ENCODE measurements at regions not wholly inside any gene's neighbourhood (a gene's known extent, or its start where the extent isn't known, plus 50 kb on each side); places are given as distances from the start of the nearest gene placed in this dataset.

DNA sequence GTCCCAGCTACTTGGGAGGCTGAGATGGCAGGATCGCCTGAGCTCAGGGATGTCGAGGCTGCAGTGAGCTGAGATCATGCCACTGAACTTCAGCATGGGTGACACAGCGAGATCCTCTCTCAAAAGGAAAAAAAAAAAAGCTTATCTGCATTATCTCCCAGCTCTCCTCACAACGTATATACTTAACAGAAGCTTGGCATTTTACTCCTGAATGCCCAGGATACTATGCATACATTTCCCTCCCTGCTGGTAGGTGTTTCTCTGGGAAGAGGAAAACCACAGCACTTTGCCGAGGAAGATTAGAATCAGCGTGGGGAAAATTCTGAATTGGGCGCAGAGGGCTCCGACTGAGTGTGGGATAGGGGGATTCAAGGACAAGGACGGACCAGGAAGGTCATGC is 800.6 kb downstream of the DHX35 start:
- no peak for TF ChIP-seq EP300 (IDR thresholded peaks at IDR 0.05)
- TF ChIP-seq, protein P1, sequence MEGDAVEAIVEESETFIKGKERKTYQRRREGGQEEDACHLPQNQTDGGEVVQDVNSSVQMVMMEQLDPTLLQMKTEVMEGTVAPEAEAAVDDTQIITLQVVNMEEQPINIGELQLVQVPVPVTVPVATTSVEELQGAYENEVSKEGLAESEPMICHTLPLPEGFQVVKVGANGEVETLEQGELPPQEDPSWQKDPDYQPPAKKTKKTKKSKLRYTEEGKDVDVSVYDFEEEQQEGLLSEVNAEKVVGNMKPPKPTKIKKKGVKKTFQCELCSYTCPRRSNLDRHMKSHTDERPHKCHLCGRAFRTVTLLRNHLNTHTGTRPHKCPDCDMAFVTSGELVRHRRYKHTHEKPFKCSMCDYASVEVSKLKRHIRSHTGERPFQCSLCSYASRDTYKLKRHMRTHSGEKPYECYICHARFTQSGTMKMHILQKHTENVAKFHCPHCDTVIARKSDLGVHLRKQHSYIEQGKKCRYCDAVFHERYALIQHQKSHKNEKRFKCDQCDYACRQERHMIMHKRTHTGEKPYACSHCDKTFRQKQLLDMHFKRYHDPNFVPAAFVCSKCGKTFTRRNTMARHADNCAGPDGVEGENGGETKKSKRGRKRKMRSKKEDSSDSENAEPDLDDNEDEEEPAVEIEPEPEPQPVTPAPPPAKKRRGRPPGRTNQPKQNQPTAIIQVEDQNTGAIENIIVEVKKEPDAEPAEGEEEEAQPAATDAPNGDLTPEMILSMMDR (IDR thresholded peaks at IDR 0.05) = no peak
- TF ChIP-seq POLR2AphosphoS5 (IDR thresholded peaks at IDR 0.05) = no peak
- TF ChIP-seq POLR2A (IDR thresholded peaks at IDR 0.05) = no peak
- H3K27me3 ChIP-seq = no peaks in the 10 kb centered on the region
- 83% methylated on average over 9 of the region's 9 CpGs for WGBS

DNA sequence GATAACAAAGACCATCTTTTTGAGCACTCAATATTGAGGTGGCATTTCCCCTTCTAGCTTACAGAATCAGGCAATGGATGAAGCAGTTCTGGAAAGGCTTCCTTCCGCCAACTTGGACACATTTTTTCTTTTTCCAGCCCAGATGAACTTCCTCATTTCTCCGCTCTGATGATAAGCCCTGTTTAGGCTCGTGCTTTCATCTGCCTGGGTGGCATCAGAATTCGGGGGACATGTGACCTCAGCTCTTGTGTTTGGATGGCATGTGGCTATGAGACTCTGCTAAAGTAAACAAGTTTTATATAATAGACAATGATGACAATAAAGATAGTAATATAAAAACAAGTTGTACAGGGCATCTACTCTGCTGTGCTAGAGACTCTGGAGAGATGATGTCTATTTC is 796.7 kb downstream of the DHX35 start:
- WGBS = 58% methylated on average over 4 of the region's 4 CpGs
- H3K27ac ChIP-seq = no peak overlapping the region
- TF ChIP-seq POLR2AphosphoS5 (IDR thresholded peaks at IDR 0.05) = no peak
- TF ChIP-seq, protein P1 (IDR thresholded peaks at IDR 0.05) = no peak

More for the DNA sequence above, 800.6 kb downstream of the DHX35 start:
- Histone ChIP-seq H3K9me3 (no peaks in the 10 kb centered on the region), H3K4me1 (no peaks in the 10 kb centered on the region), H3K36me3 (no peaks in the 10 kb centered on the region), H3K27ac (no peak overlapping the region), H3K4me3 (no peak overlapping the region)
- DNase-seq (ENCODE audit: low spot score in 2 of 2) = no peak

DNA sequence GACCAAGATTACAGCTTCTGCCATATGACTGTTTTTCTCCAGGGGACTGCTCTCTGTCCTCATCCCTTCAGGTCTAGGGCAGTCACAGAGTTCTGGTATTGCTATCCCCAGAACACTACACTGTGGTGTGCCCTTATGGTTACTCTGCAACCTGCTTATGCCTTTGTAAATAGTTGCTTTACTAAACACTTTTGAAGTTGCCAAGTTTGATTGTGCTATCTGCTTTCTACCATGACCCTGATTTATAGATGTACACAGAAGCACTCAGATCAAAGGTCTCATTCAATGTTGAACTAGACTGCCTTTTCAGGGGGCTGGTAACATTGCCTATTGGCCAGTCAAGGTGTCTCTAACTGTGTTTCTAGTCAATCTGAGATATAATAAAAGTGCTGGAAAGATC is 794.7 kb downstream of the DHX35 start:
- no peak for DNase-seq (ENCODE audit: low spot score in 2 of 2)
- H3K4me1 ChIP-seq = no peaks in the 10 kb centered on the region
- no peak for TF ChIP-seq POLR2AphosphoS5 (IDR thresholded peaks at IDR 0.05)
- TF ChIP-seq POLR2A (IDR thresholded peaks at IDR 0.05) = no peak
- no peak for TF ChIP-seq EP300 (IDR thresholded peaks at IDR 0.05)
- TF ChIP-seq, protein P1 (IDR thresholded peaks at IDR 0.05) = no peak
- no peak overlapping the region for H3K4me3 ChIP-seq
- no peaks in the 10 kb centered on the region for H3K9me3 ChIP-seq
- H3K27ac ChIP-seq = no peak overlapping the region
- no peaks in the 10 kb centered on the region for H3K27me3 ChIP-seq
- no peaks in the 10 kb centered on the region for H3K36me3 ChIP-seq

More for the DNA sequence above, 796.7 kb downstream of the DHX35 start:
- H3K36me3 ChIP-seq = no peaks in the 10 kb centered on the region
- H3K4me1 ChIP-seq = no peaks in the 10 kb centered on the region
- H3K9me3 ChIP-seq = no peaks in the 10 kb centered on the region
- no peak overlapping the region for H3K4me3 ChIP-seq
- DNase-seq (ENCODE audit: low spot score in 2 of 2) = no peak
- H3K27me3 ChIP-seq = no peaks in the 10 kb centered on the region

- H3K9me3 ChIP-seq = no peaks in the 10 kb centered on the region
- 92% methylated on average over 1 of the region's 1 CpG for WGBS
- H3K4me3 ChIP-seq = no peak overlapping the region
- no peaks in the 10 kb centered on the region for H3K27me3 ChIP-seq
- H3K4me1 ChIP-seq = no peaks in the 10 kb centered on the region
- H3K36me3 ChIP-seq = no peaks in the 10 kb centered on the region
- DNase-seq (ENCODE audit: low spot score in 2 of 2) = no peak
- TF ChIP-seq EP300 (IDR thresholded peaks at IDR 0.05) = no peak
- no peak for TF ChIP-seq POLR2AphosphoS5 (IDR thresholded peaks at IDR 0.05)
- TF ChIP-seq, protein P1 (IDR thresholded peaks at IDR 0.05) = no peak
- TF ChIP-seq POLR2A (IDR thresholded peaks at IDR 0.05) = no peak
- H3K27ac ChIP-seq = no peak overlapping the region
These were observed 794.2 kb downstream of the DHX35 start for GRCh38 chr20:39756369-39756768.

GRCh38 chr20:39752262-39752876 is 790.2 kb downstream of the DHX35 start:
- Histone ChIP-seq H3K27me3 (no peaks in the 10 kb centered on the region), H3K4me1 (no peaks in the 10 kb centered on the region), H3K27ac (no peak overlapping the region), H3K36me3 (no peaks in the 10 kb centered on the region), H3K4me3 (no peak overlapping the region), H3K9me3 (peaks cover 9% of the 10 kb centered on the region)
- 66% methylated on average over 4 of the region's 4 CpGs for WGBS
- TF ChIP-seq EP300 (IDR thresholded peaks at IDR 0.05) = no peak
- TF ChIP-seq, protein P1 (IDR thresholded peaks at IDR 0.05) = no peak
- TF ChIP-seq POLR2A (IDR thresholded peaks at IDR 0.05) = no peak
- no peak for TF ChIP-seq POLR2AphosphoS5 (IDR thresholded peaks at IDR 0.05)
- no peak for DNase-seq (ENCODE audit: low spot score in 2 of 2)
